ENCODE measurements at regions not wholly inside any gene's neighbourhood (a gene's known extent, or its start where the extent isn't known, plus 50 kb on each side); places are given as distances from the start of the nearest gene placed in this dataset.
"Not testable (repeated sequence)": the region's sequence is repeated elsewhere in the genome, so short reads cannot be mapped to it uniquely, and the experiment has no call there.

- DNase-seq = peak in 53 of 56 donors; percentile 16 to 88 (median 62)
These were observed 50.0 kb downstream of the PTPRS start for GRCh38 chr19:5290336-5291262.

- peak in 1 of 56 donors; percentile 9 for DNase-seq
These were observed 51.3 kb downstream of the PTPRS start for GRCh38 chr19:5289060-5289990.

- DNase-seq = peak in 12 of 56 donors; percentile 4 to 52 (median 18)
These were observed 52.3 kb downstream of the PTPRS start for GRCh38 chr19:5288347-5288739.

- no peak for DNase-seq
These were observed 53.5 kb downstream of the PTPRS start for GRCh38 chr19:5287066-5287465.

GRCh38 chr19:5286465-5287029 lies 54.1 kb downstream of the PTPRS start:
- DNase-seq = no peak

GRCh38 chr19:5285955-5286354 lies 54.7 kb downstream of the PTPRS start:
- no peak for DNase-seq

GRCh38 chr19:5285311-5285710 lies 55.3 kb downstream of the PTPRS start:
- DNase-seq = no peak

GRCh38 chr19:5282901-5283300 lies 57.7 kb downstream of the PTPRS start:
- no peak for DNase-seq

- DNase-seq = no peak
These were observed 59.0 kb downstream of the PTPRS start for GRCh38 chr19:5281588-5281987.

- DNase-seq = not testable (repeated sequence)
These were observed 64.9 kb downstream of the PTPRS start for GRCh38 chr19:5275668-5276067.

- DNase-seq = no peak
These were observed 66.8 kb downstream of the PTPRS start for GRCh38 chr19:5273782-5274181.

GRCh38 chr19:5271145-5271544 lies 69.5 kb downstream of the PTPRS start:
- no peak for DNase-seq

- no peak for DNase-seq
These were observed 70.7 kb downstream of the PTPRS start for GRCh38 chr19:5269926-5270325.

GRCh38 chr19:5269279-5269678 lies 71.3 kb downstream of the PTPRS start:
- no peak for DNase-seq

GRCh38 chr19:5268801-5269200 lies 71.8 kb downstream of the PTPRS start:
- no peak for DNase-seq

GRCh38 chr19:5265260-5265659 lies 75.4 kb downstream of the PTPRS start:
- DNase-seq = no peak

GRCh38 chr19:5264453-5264852 lies 76.2 kb downstream of the PTPRS start:
- no peak for DNase-seq

GRCh38 chr19:5263615-5264014 lies 77.0 kb downstream of the PTPRS start:
- DNase-seq = no peak

GRCh38 chr19:5262721-5263120 lies 77.9 kb downstream of the PTPRS start:
- no peak for DNase-seq

GRCh38 chr19:5261156-5261890 lies 79.3 kb downstream of the PTPRS start:
- DNase-seq = no peak

- no peak for DNase-seq
These were observed 80.1 kb downstream of the PTPRS start for GRCh38 chr19:5260381-5260967.
